ENCODE measurements at regions not wholly inside any gene's neighbourhood (a gene's known extent, or its start where the extent isn't known, plus 50 kb on each side); places are given as distances from the start of the nearest gene placed in this dataset.

GRCh38 chr18:65363911-65364632 lies 386.7 kb upstream of the CDH7 start:
- TF ChIP-seq CTCF (IDR thresholded peaks at IDR 0.05; ENCODE audit: insufficient read depth, low read depth, low read length) = no peak

GRCh38 chr18:65363011-65363410 lies 387.8 kb upstream of the CDH7 start:
- DNase-seq (ENCODE audit: low read depth) = no peak
- no peak overlapping the region for H3K4me3 ChIP-seq (ENCODE audit: low read depth, low read length)
- TF ChIP-seq CTCF (IDR thresholded peaks at IDR 0.05; ENCODE audit: insufficient read depth, low read depth, low read length) = no peak

More at GRCh38 chr18:65363911-65364632, 386.7 kb upstream of the CDH7 start:
- no peak overlapping the region for H3K4me3 ChIP-seq (ENCODE audit: low read depth, low read length)
- no peak for DNase-seq (ENCODE audit: low read depth)

- no peak for TF ChIP-seq CTCF (IDR thresholded peaks at IDR 0.05; ENCODE audit: insufficient read depth, low read depth, low read length)
- H3K4me3 ChIP-seq (ENCODE audit: low read depth, low read length) = no peak overlapping the region
- DNase-seq (ENCODE audit: low read depth) = no peak
Observed at GRCh38 chr18:65359479-65359878, 391.3 kb upstream of the CDH7 start.

GRCh38 chr18:65358306-65358705 lies 392.5 kb upstream of the CDH7 start:
- no peak for TF ChIP-seq CTCF (IDR thresholded peaks at IDR 0.05; ENCODE audit: insufficient read depth, low read depth, low read length)
- DNase-seq (ENCODE audit: low read depth) = no peak

GRCh38 chr18:65352186-65352585 lies 398.6 kb upstream of the CDH7 start:
- no peak overlapping the region for H3K4me3 ChIP-seq (ENCODE audit: low read depth, low read length)
- DNase-seq (ENCODE audit: low read depth) = no peak
- TF ChIP-seq CTCF (IDR thresholded peaks at IDR 0.05; ENCODE audit: insufficient read depth, low read depth, low read length) = no peak

More at GRCh38 chr18:65358306-65358705, 392.5 kb upstream of the CDH7 start:
- H3K4me3 ChIP-seq (ENCODE audit: low read depth, low read length) = no peak overlapping the region

- no peak for TF ChIP-seq CTCF (IDR thresholded peaks at IDR 0.05; ENCODE audit: insufficient read depth, low read depth, low read length)
- no peak for DNase-seq (ENCODE audit: low read depth)
- H3K4me3 ChIP-seq (ENCODE audit: low read depth, low read length) = no peak overlapping the region
Observed at GRCh38 chr18:65349635-65350034, 401.2 kb upstream of the CDH7 start.

GRCh38 chr18:65347446-65347845 lies 403.4 kb upstream of the CDH7 start:
- H3K4me3 ChIP-seq (ENCODE audit: low read depth, low read length) = no peak overlapping the region
- no peak for TF ChIP-seq CTCF (IDR thresholded peaks at IDR 0.05; ENCODE audit: insufficient read depth, low read depth, low read length)

More at GRCh38 chr18:65347446-65347845, 403.4 kb upstream of the CDH7 start:
- no peak for DNase-seq (ENCODE audit: low read depth)

Measured in fibroblast of villous mesenchyme (primary cell).